ENCODE measurements at regions not wholly inside any gene's neighbourhood (a gene's known extent, or its start where the extent isn't known, plus 50 kb on each side); places are given as distances from the start of the nearest gene placed in this dataset.

- WGBS, 3 donors = 74 to 90% (median 86%) methylated on average over 5 of the region's 5 CpGs
- DNase-seq (no peak), ATAC-seq (no peak)
- Histone ChIP-seq H3K27me3 (ENCODE audit: insufficient read depth in 3 of 3, low read length in 2 of 3) (no peaks in the 10 kb centered on the region), H3K4me1 (no peaks in the 10 kb centered on the region), H3K36me3 (ENCODE audit: insufficient read depth in 1 of 2, low read depth in 1 of 2) (no peaks in the 10 kb centered on the region), H3K4me3 (no peak overlapping the region), H3K9me3 (no peaks in the 10 kb centered on the region), H3K27ac (no peak overlapping the region)
- no peak for TF ChIP-seq CTCF (IDR thresholded peaks at IDR 0.05)
- intact Hi-C loops (cut with DNase I) = no loop called here
Measured at GRCh38 chr11:21625982-21626381, 566.9 kb upstream of the ANO5 start.

GRCh38 chr11:21628641-21629040 lies 564.2 kb upstream of the ANO5 start:
- DNase-seq (no peak), ATAC-seq (no peak)
- no peaks in the 10 kb centered on the region for H3K27me3 ChIP-seq (ENCODE audit: insufficient read depth in 3 of 3, low read length in 2 of 3)
- no peak overlapping the region for H3K27ac ChIP-seq
- 50 to 66% (median 57%) methylated on average over 3 of the region's 3 CpGs for WGBS, 3 donors
- intact Hi-C loops (cut with DNase I) = no loop called here
- TF ChIP-seq CTCF (IDR thresholded peaks at IDR 0.05) = no peak
- H3K36me3 ChIP-seq (ENCODE audit: insufficient read depth in 1 of 2, low read depth in 1 of 2) = no peaks in the 10 kb centered on the region
- no peaks in the 10 kb centered on the region for H3K4me1 ChIP-seq
- H3K4me3 ChIP-seq = no peak overlapping the region
- H3K9me3 ChIP-seq = no peaks in the 10 kb centered on the region

- WGBS, 3 donors = 87 to 97% (median 93%) methylated on average over 1 of the region's 1 CpG
- ATAC-seq = no peak
Measured at GRCh38 chr11:21630934-21631478, 561.9 kb upstream of the ANO5 start.

GRCh38 chr11:21631991-21632390 lies 560.9 kb upstream of the ANO5 start:
- DNase-seq (no peak), ATAC-seq (no peak)
- Histone ChIP-seq H3K36me3 (ENCODE audit: insufficient read depth in 1 of 2, low read depth in 1 of 2) (no peaks in the 10 kb centered on the region), H3K27ac (no peak overlapping the region), H3K4me1 (no peaks in the 10 kb centered on the region), H3K9me3 (no peaks in the 10 kb centered on the region), H3K4me3 (no peak overlapping the region), H3K27me3 (ENCODE audit: insufficient read depth in 3 of 3, low read length in 2 of 3) (no peaks in the 10 kb centered on the region)
- 53 to 56% (median 55%) methylated on average over 7 of the region's 7 CpGs for WGBS, 3 donors
- intact Hi-C loops (cut with DNase I) = no loop called here
- TF ChIP-seq CTCF (IDR thresholded peaks at IDR 0.05) = no peak

More at GRCh38 chr11:21630934-21631478, 561.9 kb upstream of the ANO5 start:
- TF ChIP-seq CTCF (IDR thresholded peaks at IDR 0.05) = no peak
- Histone ChIP-seq H3K36me3 (ENCODE audit: insufficient read depth in 1 of 2, low read depth in 1 of 2) (no peaks in the 10 kb centered on the region), H3K27ac (no peak overlapping the region), H3K27me3 (ENCODE audit: insufficient read depth in 3 of 3, low read length in 2 of 3) (no peaks in the 10 kb centered on the region), H3K4me3 (no peak overlapping the region), H3K4me1 (no peaks in the 10 kb centered on the region), H3K9me3 (no peaks in the 10 kb centered on the region)
- intact Hi-C loops (cut with DNase I) = no loop called here
- no peak for DNase-seq

- H3K4me3 ChIP-seq = no peak overlapping the region
- no peak for ATAC-seq
- H3K36me3 ChIP-seq (ENCODE audit: insufficient read depth in 1 of 2, low read depth in 1 of 2) = no peaks in the 10 kb centered on the region
- H3K27ac ChIP-seq = no peak overlapping the region
- no peak for TF ChIP-seq CTCF (IDR thresholded peaks at IDR 0.05)
- H3K27me3 ChIP-seq (ENCODE audit: insufficient read depth in 3 of 3, low read length in 2 of 3) = no peaks in the 10 kb centered on the region
- no peaks in the 10 kb centered on the region for H3K9me3 ChIP-seq
- 55 to 63% (median 59%) methylated on average over 3 of the region's 3 CpGs for WGBS, 3 donors
- no peaks in the 10 kb centered on the region for H3K4me1 ChIP-seq
- intact Hi-C loops (cut with DNase I) = no loop called here
- DNase-seq = no peak
Measured at GRCh38 chr11:21634491-21634890, 558.4 kb upstream of the ANO5 start.

Measured in psoas muscle (tissue), 7 donors.